GM20000 (cell line): ENCODE measurements at regions not wholly inside any gene's neighbourhood (a gene's known extent, or its start where the extent isn't known, plus 50 kb on each side); places are given as distances from the start of the nearest gene placed in this dataset.

ENCODE experiments used
- DNase-seq: peaks from one replicate; pipeline ENCODE4 v3.0.0; 2012; ENCODE audit warnings: low spot score
- CTCF ChIP-seq: IDR thresholded peaks from 2 replicates; pipeline ENCODE4 v1.5.1; 2012; ENCODE audit warnings: mild to moderate bottlenecking, control low read depth; ENCODE audit errors: extremely low read depth, missing control alignments

DNA sequence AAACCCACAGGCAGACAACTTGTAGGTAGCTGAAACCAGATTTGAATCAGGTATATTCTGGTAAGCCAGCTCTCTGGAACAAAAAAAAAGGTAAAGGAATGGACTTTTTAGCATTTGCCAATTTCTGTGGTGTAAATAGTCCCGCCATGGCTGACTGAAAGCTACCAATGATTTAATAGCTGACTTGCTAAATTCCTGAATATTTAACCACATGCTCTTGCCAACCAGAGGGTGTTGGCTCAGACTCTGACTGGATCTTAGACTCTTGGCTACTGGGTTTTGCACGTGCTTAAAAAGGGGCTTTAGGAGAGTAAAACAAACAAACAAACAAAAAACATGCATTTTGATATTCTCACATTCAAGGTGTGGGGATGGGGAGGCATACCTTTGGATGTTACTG lies 600.0 kb upstream of the CDH4 start:
- TF ChIP-seq CTCF, result no peak
- DNase-seq, result no peak

- no peak for TF ChIP-seq CTCF
- DNase-seq, result no peak
These were observed 599.4 kb upstream of the CDH4 start for GRCh38 chr20:60652615-60653014.

- no peak for TF ChIP-seq CTCF
- no peak for DNase-seq
These were observed 598.8 kb upstream of the CDH4 start for GRCh38 chr20:60653111-60653845.

- TF ChIP-seq CTCF, result no peak
- DNase-seq, result no peak
These were observed 593.4 kb upstream of the CDH4 start for GRCh38 chr20:60658681-60659080.

DNA sequence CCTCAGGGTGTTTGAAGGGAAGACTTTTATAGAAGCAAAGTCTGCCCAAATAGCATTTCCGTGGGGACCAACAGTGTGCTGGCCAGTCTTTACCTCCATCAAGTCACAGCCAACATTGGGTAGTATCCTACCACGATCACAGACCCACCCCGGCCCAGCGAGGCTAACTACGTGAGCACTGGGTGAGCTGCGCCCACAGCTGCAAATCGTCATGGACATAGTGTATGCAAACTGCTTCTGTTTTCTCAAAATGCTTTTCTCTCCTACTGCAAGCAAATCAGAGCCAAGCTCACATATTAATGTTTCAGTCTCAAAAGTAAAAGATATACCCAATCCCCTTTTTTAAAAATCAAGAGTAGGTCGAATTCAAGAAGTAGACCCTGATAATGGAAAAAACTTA lies 592.8 kb upstream of the CDH4 start:
- DNase-seq, result no peak
- TF ChIP-seq CTCF, result no peak

- no peak for DNase-seq
- TF ChIP-seq CTCF, result no peak
These were observed 589.8 kb upstream of the CDH4 start for GRCh38 chr20:60662307-60662706.

DNA sequence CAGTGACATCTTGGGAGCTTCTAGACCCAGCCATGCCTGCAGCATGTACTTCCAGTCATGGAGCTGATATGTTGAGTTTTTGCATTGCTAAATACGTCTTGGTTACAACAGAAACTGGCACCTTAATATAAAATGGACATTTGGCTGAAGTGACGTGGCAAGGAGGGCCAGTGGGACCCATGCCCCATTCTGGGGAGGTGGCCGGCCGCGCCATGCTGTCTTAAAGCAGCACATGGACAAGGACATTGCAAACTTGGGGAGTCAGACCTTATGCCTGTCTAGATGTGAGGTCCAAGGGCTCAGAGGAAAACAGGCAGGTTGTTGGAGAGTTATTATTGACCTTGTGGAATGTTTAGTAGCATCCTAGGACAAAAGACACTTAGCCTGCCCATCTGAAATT lies 588.0 kb upstream of the CDH4 start:
- TF ChIP-seq CTCF, result no peak
- no peak for DNase-seq
